Cerebellar cortex (tissue), 1 donor: ENCODE measurements at regions not wholly inside any gene's neighbourhood (a gene's known extent, or its start where the extent isn't known, plus 50 kb on each side); places are given as distances from the start of the nearest gene placed in this dataset.

ENCODE experiments used
- DNase-seq: peaks from one replicate; pipeline ENCODE4 v3.0.0-alpha.2; 2015; ENCODE audit warnings: low spot score

DNA sequence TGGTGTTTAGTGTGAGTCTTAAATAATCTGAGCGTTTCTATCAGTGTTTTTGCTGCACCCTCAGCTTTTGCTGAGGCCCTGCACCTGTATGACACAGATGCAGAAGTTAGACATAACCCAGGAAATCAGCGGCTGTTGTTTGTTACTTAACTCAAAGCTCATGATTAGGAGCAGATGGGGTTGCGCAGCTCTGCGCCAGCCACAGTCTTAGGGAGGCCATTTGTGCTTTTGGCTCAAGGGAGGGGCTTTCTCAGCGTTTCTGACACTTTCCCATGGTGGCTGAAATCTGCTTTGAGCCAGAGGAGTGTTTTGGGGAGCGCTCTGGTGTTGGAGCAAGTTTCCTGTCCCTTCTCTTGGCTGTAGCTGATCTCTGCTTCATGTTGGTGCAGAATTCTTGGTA, 433.8 kb downstream of the NAF1 start:
- no peak for DNase-seq

DNA sequence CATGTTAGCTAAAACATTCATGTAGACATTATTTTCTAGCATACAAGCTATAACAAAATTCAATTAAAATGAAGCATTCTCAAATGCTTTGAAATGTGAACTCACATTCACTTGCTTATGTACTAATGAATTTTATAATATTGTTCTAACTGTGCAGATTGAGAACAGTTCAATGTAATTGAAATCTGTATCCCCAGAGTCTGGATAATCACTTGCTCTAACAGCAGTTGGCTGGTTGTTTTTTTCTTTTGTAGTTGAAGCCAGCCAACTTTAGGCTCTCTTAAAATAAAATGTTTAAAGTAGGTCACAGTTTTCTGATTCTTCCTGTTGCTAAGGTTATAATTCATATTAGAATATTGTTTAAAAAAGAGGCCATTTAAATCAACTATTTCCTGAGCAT, 438.9 kb downstream of the NAF1 start:
- no peak for DNase-seq

DNA sequence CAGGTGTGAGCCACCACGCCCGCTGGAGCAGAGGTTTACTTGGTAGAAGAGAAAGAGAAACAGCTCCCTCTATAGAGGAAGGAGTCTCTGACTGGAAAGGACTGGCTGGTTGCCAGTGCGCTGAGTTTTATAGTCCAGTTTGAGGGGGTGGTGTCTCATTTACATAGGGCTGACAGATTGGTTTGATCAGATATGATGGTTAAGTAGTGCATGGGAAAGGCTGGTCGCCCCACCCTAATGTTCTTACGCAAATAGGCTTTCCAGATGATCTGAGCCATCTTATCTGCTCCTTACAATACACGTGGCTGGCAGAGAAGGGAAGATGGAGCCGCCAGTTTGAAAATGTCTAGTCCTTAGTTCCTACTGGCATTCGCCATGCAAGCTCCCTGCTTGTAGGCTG, 439.5 kb downstream of the NAF1 start:
- DNase-seq = no peak

DNA sequence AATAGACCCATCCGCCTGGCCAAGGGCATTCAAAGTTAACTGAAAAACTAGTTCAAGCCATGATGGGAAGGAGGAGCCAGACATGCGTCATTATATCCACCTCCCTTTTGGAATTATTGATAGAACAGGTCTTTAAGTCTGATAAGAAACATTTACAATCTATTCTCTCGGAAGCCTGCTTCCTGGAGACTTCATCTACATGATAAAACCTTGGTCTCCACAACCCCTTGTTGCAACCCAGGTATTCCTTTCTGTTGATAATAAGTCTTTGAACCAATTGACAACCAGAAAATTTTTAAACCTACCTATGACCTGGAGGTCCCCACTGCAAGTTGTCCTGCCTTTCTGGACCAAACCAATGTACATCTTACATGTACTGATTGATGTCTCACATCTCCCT, 451.3 kb downstream of the NAF1 start:
- no peak for DNase-seq

DNA sequence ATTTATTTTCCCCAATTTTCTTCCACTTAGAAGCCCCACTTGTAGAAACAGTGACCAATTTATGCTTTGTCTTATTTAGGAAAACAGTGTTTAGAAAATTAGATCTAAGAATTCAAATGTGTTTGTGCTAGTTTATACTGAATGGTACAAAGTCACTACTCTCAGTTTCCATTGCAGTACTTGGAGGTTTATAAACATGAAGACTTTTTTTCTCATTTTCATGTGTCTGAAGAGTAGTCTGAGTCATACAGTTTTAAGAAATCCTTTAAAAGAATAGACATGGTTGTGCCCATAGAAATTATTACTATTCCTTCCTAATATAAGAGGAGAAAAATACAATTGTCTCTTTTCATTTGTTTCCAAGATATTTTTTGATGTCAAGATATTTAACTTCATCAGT, 458.7 kb downstream of the NAF1 start:
- DNase-seq = no peak

DNA sequence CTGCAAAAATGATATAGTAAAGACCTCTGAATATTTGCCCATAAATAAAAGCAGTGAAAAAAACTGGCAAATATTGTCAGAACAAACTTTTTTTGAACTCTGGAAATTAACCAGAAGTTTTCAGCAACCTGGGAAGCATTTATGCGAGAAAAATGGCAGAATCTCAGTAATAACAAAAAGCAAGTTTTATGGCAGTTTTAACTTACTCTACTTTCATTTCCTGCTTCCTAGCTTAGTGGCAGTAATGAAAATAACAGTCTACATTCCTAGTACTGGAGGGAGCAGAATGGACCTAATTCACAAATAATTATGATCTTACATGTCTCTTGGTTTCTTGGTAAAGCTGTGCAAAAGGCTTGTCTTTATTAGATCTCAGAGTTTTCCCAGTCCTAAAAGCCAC, 460.1 kb downstream of the NAF1 start:
- DNase-seq = no peak

DNA sequence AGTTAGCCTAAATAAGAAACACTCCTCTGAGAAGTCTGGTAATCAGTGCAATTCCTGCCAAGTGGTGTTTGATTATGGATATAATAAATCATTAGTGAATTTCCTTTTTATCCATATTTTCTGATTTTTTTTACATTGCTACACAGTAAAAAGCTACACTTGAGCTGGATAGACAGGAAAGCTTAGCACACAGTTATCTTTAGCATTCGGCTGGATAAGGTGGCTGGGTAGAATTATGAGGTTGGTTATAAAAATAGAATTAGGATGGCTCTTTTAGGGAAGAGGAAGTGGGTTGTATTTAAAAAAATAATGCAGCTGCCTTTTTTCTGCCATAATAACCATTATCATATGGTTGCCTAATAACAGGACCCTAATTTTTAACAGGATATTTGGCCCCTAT, 460.6 kb downstream of the NAF1 start:
- DNase-seq = no peak

DNA sequence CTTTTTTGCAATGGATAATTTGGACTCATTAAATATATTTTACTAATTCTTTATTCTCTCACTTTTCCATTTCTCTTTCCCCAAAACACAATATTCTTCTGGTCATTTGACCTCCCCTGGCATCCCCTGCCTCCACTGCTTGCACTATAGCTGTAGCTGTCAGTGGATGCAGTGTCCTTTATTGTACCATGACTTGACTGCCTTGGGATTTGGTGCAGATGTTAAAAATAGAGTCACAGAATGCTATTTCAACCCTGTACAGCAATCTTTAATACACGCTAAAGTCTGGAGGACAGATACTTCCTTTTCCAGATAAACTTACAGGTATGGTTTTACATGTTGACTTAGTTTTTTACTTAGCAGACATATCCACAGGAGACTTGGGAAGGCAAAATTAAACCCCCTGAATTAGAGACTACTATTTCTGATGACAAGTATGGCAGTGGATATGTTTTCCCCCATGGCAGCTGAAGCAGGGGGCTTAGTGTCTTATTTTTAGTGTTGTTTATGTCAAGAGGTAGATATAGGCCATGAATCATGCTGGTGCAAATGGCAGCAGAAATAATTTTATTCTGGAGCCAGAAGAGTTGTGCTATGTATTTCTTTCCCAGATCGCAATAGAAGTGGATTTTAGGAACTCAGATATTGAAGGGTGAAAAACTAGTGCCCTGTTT, 461.4 kb downstream of the NAF1 start:
- no peak for DNase-seq

DNA sequence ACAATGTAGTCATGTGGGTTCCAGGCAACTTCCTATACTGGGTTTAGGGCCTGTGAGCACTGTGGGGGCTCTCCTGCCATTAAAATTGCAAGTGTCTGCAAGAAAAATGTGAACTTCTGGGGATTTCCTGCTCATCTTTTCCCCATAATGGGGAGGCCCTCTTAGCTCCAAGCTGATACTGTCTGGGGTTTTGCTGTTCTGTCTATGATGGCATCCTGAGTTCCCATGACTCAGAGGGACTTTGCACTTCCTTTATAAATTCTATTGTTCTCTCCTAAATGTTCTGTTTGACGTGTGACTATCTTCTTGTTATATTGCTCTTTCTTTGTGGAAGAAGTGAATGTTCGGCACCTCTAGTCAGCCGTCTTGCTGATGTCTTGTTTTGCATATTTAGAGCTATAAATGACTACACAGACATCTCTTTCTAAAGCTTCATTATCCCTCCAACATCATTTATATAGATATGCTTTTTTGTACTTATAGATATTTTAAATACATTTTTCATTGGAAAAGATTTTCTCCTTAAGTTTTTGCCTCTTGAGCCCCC, 465.8 kb downstream of the NAF1 start:
- no peak for DNase-seq

DNA sequence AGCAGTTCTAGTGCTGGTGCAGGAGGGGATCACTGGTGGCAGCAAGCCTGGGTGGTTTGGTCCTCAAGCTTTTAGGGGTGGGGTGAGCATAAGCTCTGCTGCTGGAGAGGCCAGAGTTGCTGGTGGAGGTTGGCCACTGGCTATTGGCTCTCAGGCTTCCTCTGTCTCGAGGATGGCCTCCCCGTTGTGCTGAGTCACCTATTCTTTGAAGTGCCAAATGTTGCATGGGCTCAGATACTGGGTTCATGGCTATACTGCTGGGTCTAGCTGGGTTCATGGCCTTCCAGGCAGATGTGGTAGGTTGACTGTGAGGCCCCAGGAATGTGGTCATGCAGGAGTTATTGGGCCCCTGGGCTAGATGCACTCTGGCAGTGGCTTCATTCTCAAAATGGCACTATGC, 466.3 kb downstream of the NAF1 start:
- no peak for DNase-seq

DNA sequence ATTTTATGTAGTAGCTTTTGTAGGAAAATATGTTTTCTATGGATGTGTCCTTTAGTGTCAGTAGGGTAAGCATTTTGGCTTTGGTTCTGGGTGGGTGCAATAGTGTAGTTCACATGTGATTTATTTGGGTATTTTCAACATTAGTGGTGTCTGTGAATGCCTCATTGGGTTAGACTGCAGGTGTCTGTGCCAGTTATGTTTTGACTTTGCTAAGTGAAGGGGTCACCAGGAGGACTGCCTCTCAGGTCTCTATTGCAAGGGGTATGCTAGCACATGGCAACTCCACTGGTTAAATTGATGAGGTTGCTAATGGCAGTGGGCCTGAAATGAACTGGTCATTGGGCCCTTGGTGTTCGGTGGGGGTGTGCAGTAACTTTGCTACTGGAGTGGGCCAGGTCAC, 467.1 kb downstream of the NAF1 start:
- DNase-seq = no peak

DNA sequence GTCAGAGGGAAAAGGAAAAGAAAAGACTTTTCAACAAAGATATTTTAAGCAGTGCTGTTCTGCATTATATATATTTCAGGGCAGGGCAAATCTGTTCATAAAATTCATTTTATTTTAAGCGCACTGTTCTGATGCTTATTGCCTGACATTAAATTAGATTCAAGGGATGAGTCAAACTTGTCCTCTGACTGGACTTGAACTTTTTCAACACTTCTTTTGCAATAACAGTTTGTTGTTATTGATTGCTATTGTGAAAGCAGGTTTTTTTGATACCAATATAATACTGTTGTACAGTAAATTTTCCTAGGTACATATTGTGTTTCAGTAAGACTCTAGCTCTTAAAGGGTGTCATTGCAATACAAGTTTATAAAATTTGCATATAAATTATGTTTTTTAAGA, 481.3 kb downstream of the NAF1 start:
- no peak for DNase-seq

DNA sequence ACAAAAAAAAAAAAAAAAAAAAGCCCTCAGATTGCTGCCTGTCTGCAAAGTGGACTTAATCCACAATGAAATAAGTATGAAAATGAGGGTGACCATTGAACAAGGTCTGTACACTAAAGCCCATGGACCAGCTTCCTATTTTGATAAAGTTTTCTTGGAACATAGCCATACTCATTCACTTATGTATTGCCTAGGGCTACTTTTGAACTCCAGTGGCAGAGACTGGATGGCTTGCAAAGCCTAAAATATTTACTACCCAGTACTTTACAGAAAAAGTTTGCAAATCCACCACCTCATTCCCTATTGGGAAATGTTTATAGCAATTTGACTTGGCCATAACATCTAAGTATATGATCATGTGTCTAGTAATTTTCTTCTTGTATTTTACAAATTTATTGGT, 481.7 kb downstream of the NAF1 start:
- DNase-seq = no peak

DNA sequence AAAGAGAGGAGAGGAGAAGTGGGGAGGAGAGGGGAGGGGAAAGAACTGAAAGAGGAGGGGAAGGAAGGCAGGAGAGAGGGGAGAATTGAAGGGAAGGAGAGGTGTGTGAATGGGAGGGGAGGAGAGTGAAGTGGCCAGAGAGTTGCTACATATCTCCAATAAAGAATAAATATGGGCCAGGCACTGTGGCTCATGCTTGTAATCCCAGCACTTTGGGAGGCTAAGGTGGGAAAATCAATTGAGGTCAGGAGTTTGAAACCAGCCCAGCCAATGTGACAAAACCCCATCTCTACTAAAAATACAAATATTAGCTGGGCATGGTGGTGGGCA, 482.4 kb downstream of the NAF1 start:
- DNase-seq = no peak

DNA sequence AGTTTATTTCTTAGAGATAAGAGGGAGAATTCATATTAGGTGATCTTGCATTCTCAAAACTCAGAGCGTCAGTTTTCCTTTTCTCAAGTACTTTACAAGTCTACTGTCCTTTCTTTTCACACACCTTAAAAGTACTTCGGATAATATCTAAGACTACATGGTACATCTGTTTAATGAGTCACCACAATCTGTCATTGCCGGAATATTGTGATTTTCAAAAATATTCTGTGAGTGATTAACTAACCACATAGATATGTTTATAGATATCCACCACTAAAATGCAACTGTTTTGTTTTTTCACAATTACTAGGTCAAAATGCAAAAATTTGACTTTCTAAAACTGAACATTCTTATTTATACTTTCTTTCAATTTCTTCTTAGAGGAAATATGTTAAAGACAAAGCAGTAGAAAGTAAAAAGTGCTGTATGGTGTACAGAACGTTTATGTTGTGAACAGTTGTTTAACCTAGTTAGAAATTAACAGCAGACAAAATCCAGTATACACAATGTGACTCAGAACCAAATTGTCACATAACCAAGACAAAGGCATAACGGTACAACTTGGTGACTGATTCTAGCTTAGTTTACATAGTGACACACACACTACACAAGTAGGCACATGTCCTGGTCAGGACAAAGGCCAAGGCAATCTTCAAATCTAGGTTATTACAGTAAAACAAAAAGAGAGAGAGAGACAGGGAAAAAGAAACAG, 482.9 kb downstream of the NAF1 start:
- DNase-seq = no peak

DNA sequence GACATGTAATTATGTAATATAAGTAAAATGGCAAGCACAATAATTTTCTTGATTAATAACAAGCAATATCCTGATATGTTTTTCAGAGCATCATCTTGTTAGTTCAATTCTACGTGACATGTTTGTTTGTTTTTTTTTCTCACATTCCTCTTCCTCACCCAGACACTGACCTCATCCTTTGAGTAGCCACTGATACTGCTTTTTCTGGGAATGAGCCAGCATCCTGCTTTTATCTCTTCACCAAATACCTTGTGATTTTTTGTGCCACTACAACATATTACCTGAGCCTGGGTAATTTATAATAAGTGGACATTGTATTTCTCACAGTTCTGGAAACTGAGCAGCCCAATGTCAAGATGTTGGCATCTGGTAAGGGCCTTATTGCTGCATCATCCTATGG, 484.0 kb downstream of the NAF1 start:
- no peak for DNase-seq

DNA sequence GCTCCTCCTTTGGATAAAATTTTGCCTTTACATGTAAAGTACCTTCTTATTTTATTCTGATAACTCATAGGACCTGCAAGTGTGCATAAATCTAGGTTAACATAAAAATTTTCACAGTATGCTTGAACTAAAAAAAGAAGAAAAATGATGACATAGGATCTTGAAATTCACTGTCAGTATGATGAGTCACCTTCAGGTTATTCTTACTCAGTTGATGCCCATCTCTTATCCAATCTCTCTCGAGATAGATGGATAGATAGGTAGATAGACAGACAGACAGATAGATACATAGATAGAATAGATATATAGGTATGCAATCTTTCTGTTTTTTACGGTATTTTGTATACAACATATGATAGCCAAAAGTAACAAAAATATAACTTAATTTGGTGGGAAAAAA, 485.5 kb downstream of the NAF1 start:
- DNase-seq = no peak

DNA sequence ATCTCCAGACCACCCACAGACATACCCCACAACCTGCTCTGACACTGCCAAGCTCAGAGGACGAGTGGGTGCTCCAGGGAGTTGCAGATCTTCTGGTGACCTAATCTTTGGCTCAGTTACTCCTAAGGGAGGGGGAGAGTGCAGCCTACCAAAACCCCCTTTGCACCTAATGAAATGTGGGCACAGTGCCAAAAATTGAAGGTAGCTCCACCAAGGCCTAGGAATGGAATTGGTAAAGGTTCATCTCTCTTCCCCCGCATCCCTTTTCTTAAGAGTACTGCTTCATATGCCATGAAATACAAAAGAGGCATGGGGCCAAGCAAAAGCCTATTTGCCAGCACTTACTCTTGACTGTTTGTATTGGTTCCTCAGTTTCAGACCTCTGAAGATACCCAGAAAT, 491.0 kb downstream of the NAF1 start:
- DNase-seq = no peak

DNA sequence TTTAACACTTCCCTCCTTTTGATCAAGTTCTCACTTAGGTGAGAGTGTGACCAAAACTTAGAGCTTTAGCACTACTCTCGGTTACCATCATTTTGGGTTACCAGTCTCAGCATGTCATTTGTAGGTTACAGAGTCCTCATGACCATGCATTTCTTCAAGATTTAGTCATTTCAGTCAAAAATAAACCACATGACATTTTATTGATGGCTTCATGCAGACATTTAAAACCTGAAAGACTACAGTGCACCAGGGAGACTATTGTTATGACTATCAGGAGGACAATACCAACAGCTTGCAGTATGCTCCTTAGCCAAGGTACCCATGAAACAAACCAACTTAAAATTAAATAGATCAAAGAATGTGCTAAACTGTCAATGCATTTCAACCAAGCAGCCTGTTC, 498.1 kb upstream of the FSTL5 start:
- DNase-seq = no peak

DNA sequence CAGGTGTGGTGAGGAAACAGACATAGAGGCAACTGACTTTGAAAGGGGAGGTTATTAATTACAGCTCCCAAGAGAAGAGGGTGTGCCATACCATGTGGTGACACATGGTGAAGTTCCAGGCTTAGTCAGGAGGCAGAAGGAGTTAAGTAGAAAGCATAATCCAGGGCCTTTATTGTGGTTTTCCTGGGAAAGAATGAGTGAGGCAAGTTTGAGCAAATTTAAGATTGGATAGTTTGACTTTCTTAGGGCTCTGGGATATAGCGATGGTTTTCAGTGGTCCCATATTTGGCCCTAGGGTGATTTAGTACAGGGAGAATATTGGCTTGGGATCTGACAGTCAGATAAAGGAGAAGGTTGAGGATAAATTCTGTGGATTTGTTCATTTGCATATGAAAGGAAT, 495.9 kb upstream of the FSTL5 start:
- DNase-seq = no peak

DNA sequence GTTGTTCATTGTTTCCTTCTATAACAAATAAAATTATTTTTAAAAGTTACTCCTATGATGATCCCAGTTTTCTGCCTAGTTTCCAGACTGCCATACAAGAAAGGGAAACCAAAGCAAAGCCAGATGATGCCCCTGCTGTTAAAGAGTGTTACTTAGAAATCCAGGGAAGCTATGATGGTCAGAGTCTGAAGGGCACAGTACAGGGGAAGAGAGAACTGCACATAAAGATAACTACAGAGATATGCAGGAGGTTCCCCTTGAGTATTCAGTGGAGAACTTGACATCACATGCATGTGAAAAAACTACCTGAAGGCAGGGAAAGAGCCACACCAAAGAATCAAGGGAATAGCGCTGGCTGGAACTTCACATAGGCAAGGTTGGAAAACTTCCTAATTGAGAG, 494.2 kb upstream of the FSTL5 start:
- no peak for DNase-seq

DNA sequence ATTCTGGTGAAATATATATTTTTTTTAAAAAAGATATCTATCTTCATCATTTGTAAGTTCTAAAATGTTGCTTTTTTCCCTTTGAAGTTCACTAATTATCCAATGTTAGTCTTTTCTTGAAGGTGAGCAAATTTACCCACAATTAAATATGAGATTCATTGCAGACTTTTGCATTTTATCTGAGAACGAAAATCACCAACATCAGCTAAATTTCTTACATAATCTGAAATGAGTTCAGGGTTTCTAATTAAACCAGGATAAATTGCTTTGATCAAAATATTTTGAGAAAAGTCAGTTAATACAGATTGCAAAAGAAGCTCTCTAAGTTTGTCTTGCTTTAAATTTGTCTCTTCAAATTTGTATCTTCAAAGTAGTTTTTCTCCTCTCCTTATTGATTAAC, 486.4 kb upstream of the FSTL5 start:
- DNase-seq = no peak

DNA sequence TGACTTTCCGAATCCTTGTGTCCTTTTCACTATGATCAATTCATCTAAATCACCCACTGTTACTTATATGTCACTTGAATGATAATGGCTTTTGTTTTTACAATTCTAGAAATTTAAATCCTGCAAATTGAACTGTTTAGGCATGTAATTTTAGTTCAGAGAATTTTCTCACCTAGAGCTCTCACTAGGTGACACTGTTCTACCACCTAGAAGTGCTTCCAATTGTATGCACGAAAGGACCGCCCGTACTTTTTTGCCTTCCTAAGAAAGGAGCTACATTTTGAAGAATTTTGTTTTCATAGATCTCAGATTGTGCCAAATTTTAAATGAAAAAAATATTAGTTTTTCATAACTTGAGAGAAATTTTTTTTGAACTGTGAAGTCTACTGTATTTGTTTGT, 481.6 kb upstream of the FSTL5 start:
- peak; percentile 9 for DNase-seq

DNA sequence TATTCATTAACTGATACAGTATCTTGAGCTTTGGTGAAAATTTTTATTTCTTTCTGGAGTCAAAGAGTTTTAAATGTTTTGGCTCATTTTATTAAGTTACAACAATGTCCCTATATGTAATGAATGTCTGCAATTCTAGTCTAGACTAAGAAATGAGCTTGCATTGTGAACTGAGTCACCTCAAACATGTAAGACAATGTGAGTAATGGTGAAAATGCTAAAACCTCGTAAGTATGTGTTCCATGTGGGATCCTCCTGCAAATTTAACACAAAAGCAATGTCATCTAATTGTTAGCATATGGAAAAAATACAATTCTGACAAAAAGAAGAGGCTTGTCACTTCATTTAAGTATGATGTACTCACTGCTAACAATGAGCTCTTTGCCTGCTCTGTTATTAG, 480.5 kb upstream of the FSTL5 start:
- DNase-seq = no peak
